ENCODE measurements at regions not wholly inside any gene's neighbourhood (a gene's known extent, or its start where the extent isn't known, plus 50 kb on each side); places are given as distances from the start of the nearest gene placed in this dataset.

- TF ChIP-seq CTCF (conservative IDR thresholded peaks at IDR 0.05; ENCODE audit: low read depth, low read length) (no peak), EZH2 (IDR thresholded peaks at IDR 0.05; ENCODE audit: low read length, unreplicated experiment) (no peak)
Observed at GRCh38 chrX:768596-768995, 138.0 kb downstream of the SHOX start.

Data from PC-3 (cell line).